D341Med (cell line): ENCODE measurements at regions not wholly inside any gene's neighbourhood (a gene's known extent, or its start where the extent isn't known, plus 50 kb on each side); places are given as distances from the start of the nearest gene placed in this dataset.
"Not testable (repeated sequence)": the region's sequence is repeated elsewhere in the genome, so short reads cannot be mapped to it uniquely, and the experiment has no call there.

ENCODE experiments used
- DNase-seq: peaks from one replicate; pipeline ENCODE4 v3.0.0; 2012; ENCODE audit warnings: low spot score

- no peak for DNase-seq
Observed at GRCh38 chr9:24071716-24072115, 245.7 kb upstream of the ELAVL2 start.

- DNase-seq: no peak
Observed at GRCh38 chr9:24071091-24071490, 245.1 kb upstream of the ELAVL2 start.

GRCh38 chr9:24067107-24067506, 241.1 kb upstream of the ELAVL2 start:
- DNase-seq: not testable (repeated sequence)

- no peak for DNase-seq
Observed at GRCh38 chr9:24059651-24060050, 233.6 kb upstream of the ELAVL2 start.

- no peak for DNase-seq
Observed at GRCh38 chr9:24051587-24051986, 225.5 kb upstream of the ELAVL2 start.

GRCh38 chr9:24050239-24050638, 224.2 kb upstream of the ELAVL2 start:
- not testable (repeated sequence) for DNase-seq

- no peak for DNase-seq
Observed at GRCh38 chr9:24045150-24045549, 219.1 kb upstream of the ELAVL2 start.

- DNase-seq: no peak
Observed at GRCh38 chr9:24044576-24044975, 218.5 kb upstream of the ELAVL2 start.

- DNase-seq: no peak
Observed at GRCh38 chr9:24041160-24041690, 215.2 kb upstream of the ELAVL2 start.

GRCh38 chr9:24036459-24036858, 210.4 kb upstream of the ELAVL2 start:
- DNase-seq: no peak

- DNase-seq: no peak
Observed at GRCh38 chr9:24035816-24036215, 209.8 kb upstream of the ELAVL2 start.

- DNase-seq: no peak
Observed at GRCh38 chr9:24011881-24012280, 185.8 kb upstream of the ELAVL2 start.

GRCh38 chr9:24011009-24011717, 185.1 kb upstream of the ELAVL2 start:
- DNase-seq: no peak

GRCh38 chr9:24009322-24009721, 183.3 kb upstream of the ELAVL2 start:
- DNase-seq: no peak

GRCh38 chr9:24007185-24007584, 181.1 kb upstream of the ELAVL2 start:
- no peak for DNase-seq

- DNase-seq: not testable (repeated sequence)
Observed at GRCh38 chr9:23991874-23992273, 165.8 kb upstream of the ELAVL2 start.

GRCh38 chr9:23979491-23979890, 153.5 kb upstream of the ELAVL2 start:
- no peak for DNase-seq

- DNase-seq: no peak
Observed at GRCh38 chr9:23962101-23962500, 136.1 kb upstream of the ELAVL2 start.

- no peak for DNase-seq
Observed at GRCh38 chr9:23945897-23946296, 119.9 kb upstream of the ELAVL2 start.

- no peak for DNase-seq
Observed at GRCh38 chr9:23941051-23941450, 115.0 kb upstream of the ELAVL2 start.

GRCh38 chr9:23938908-23939307, 112.9 kb upstream of the ELAVL2 start:
- DNase-seq: peak; percentile 22

GRCh38 chr9:23934291-23934906, 108.4 kb upstream of the ELAVL2 start:
- DNase-seq: no peak

GRCh38 chr9:23933348-23933747, 107.3 kb upstream of the ELAVL2 start:
- DNase-seq: no peak

GRCh38 chr9:23926368-23926767, 100.3 kb upstream of the ELAVL2 start:
- DNase-seq: no peak
